Breast epithelium (tissue), 3 donors: ENCODE measurements at regions not wholly inside any gene's neighbourhood (a gene's known extent, or its start where the extent isn't known, plus 50 kb on each side); places are given as distances from the start of the nearest gene placed in this dataset.

Source experiments
- CTCF ChIP-seq, 3 donors: fragments of 450-650 bp; IDR thresholded peaks; one replicate each; pipeline ENCODE4 v1.5.1; 2016 to 2017; ENCODE audit warnings: antibody characterized with exemption in 3 of 3, mild to moderate bottlenecking in 3 of 3, moderate library complexity in 3 of 3
- POLR2A ChIP-seq: fragments of 450-650 bp; IDR thresholded peaks from one replicate; pipeline ENCODE4 v1.6.1; 2016; ENCODE audit warnings: antibody characterized with exemption, mild to moderate bottlenecking, moderate library complexity
- POLR2AphosphoS5 ChIP-seq, 3 donors: sonication (generic); formaldehyde crosslinking; IDR thresholded peaks; one replicate each; pipeline ENCODE4 v1.6.1; 2017; ENCODE audit warnings: antibody characterized with exemption in 3 of 3

GRCh38 chr4:166498546-166498945, 625.5 kb downstream of the TLL1 start:
- no peak for TF ChIP-seq CTCF (IDR thresholded peaks at IDR 0.05)
- TF ChIP-seq POLR2A: no peak
- TF ChIP-seq POLR2AphosphoS5 (IDR thresholded peaks at IDR 0.05): no peak
